ENCODE measurements at regions not wholly inside any gene's neighbourhood (a gene's known extent, or its start where the extent isn't known, plus 50 kb on each side); places are given as distances from the start of the nearest gene placed in this dataset.
"Not testable (repeated sequence)": the region's sequence is repeated elsewhere in the genome, so short reads cannot be mapped to it uniquely, and the experiment has no call there.

DNA sequence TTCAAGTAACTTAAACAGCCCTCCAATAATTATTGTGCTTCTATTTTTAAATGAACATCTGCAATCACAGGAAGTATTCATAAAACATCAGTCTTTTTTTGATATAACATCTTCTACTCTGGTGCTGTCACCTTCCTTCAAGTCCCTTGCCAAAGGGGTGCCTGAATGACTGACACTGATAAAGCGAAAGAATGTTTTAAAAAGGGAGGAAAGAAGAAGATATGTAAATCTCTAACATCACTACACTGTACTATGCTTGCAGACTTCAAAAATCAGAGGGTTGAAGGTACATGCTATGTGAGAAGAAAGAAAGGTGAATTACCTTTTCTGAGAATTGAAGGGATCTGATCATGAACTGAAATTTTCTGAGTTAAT, 253.7 kb downstream of the ZPLD1 start:
- no peak for DNase-seq

DNA sequence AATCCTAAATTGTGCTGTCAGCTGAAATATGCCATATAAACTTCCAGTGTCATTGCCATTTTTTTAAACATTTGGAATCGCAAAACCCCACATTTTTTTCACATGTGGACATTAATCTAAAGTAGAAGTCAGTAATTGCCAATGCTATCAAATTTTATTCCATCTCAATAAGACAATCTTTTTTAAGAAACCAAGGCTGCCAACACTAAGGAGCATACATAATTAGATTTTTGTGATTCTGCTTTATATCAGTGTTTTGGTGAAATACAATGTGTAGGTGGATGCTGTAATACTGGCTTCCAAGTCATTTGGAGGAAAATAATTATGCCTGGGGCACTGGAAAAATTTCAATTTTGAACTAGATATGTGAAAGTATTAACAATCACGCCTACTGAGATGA, 256.7 kb downstream of the ZPLD1 start:
- no peak for DNase-seq

DNA sequence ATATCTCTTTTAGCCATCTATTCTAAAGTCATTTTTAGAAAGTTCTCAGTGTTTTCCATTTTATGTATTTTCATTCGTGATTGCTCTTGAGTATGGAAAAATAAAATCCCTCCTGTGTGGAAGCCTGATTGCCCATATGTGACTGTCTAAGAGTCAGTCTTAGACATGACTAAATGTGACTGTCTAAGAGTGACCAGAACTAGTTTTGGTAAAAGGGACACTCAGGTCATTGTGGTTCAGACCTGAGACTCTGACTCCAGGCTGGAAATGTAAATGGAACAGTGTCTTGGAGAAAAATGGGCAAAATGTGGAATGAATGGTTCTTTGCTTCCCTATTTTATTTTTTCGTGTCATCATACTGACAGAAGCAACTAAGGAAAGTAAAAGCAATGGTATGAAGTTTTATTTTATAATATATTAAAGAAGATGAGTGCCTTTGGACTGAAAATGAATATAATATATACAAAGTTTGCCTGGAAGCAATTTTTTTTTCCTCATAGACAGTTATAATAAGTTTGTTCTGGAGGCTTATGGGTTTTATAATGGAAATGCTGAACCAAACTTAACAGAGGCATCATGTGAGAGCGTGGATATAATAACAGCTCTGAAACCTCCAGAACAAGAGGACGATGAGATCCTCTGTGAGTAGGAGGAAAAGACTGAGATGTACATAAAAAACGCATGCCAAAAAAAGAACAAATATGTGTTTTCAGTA, 264.4 kb downstream of the ZPLD1 start:
- DNase-seq, result no peak

DNA sequence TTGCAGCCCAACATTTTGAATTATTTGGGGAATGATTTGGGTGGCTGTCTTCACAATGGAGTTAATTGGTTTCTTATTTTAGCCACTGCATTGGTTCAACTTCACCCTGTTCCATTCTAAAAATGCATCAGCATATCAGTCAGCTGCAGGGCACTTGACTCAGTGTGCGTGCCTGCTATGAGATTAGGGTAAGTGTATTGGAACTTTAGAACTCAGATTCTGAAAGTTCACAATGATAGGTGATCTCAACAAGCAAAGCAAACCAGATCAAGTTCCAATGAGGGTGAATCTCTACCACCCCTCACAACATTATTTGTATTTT, 265.0 kb downstream of the ZPLD1 start:
- no peak for DNase-seq

DNA sequence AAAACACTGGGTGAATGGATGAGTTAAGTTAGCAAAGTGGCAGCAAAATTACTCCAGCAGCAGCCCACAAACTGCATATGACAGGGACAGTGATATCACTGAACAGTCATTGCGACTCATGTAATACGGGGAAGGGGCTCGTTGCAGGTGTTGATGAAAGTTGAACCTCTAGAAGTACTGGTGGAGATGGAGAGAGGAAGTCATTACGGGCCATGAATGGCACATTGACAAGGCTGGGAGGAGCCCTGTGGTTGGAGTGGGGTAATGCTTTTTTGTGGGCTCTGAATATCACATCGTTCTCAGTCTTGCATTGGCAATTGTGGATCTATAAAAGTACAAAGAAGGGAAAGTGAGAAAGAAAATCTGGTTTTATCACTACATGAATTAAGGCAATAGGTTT, 278.1 kb downstream of the ZPLD1 start:
- DNase-seq, result no peak

DNA sequence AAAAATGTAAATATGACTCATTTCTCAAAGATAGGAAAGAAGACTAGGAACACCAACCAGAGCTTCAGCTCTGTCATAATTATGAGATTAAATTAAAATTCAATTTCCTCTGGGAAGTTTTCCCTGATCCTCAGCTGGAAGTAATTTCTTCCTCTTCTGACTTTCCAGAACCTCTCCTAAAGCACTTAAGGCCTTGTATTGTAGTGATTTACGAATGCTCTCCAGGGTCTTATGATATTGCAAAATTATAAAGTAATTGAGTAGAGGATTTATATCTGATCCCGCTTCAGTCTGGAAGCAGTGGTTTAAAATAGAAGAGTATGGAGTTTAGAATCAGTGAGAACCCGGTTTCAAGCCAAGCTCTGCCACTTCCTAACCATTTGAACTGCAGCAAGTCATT, 279.8 kb downstream of the ZPLD1 start:
- DNase-seq, result no peak

DNA sequence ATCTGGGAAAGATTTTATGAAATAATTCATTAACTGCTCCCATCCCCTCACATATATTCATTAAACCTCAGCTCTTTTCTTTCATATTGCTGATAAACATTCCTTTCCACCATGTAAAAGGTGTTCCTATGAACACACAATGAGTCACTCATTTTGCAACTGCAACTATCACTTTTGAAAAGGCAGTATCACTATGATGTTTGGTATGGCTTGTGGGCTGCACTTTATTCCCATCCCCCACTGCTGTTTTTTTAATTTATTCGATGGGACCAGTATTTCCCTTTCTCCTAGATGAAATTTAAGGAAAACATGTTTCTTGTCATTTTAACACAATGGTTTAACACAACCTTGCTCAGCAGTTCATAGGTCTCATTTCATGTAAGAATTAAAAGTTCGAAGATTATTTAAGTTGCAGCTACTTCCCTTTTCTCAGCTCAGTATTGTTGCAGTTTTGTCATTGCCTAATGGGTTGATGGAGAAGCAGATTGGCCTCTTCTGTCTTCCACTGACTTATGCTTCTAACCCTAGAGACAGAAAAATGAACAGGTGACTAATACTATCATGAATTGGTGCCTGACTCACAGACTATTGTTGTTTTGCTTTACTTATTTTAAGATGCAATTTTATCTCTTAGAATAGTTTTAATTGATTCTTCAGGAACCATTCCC, 280.3 kb downstream of the ZPLD1 start:
- DNase-seq, result no peak

DNA sequence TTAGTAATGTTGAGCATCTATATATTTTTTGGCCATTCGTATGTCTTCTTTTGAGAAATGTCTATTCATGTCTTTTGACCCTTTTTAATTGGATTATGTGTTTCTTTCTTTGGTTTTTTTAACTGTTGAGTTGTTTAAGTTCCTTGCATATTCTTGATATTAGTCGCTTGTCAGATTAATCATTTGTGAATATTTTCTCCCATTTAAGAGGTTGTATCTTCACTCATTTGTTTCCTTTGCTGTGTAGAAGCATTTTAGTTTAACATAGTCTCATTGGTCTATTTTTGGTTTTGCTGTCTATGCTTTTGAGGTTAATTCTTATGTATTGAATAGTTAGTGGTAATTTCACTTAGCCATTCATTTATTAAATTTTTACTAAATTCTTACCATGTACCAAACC, 283.8 kb downstream of the ZPLD1 start:
- no peak for DNase-seq

DNA sequence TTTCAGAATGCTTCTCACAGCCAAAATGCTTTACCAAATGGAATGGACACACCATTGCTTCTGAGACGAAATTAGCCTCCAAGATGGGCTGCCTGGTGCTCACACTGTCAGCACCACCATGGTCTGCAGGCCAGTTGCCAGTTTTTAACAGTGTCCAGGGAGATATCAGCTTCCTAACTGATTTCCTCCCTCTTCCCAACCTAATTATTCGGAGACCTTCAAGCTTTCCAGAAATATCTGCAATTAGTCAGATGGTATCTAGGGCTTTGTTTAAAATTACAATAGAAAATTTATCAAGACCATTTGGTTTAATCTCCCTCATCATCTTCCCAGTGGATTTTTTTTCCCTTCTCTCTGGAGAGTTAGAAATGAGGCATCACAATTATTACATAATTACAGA, 287.5 kb downstream of the ZPLD1 start:
- DNase-seq, result no peak

DNA sequence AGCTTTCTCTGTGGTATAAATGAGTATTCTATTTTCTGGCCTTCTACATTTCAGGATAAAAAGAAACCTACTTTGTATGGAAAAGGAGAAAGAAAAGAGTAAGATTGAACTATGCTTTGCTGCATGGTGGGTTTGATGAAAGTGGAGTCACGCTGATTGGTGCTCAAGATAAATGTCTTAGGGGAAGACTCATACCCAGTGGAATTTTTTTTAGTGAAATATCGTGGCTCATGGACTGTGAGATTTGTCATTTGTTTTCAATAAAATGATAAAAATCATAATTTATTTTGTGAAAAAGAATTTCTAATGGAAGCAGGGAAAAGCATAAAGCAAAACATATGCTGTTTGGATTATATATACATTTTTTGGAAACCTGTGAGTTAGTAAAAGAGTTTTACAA, 292.5 kb downstream of the ZPLD1 start:
- no peak for DNase-seq

DNA sequence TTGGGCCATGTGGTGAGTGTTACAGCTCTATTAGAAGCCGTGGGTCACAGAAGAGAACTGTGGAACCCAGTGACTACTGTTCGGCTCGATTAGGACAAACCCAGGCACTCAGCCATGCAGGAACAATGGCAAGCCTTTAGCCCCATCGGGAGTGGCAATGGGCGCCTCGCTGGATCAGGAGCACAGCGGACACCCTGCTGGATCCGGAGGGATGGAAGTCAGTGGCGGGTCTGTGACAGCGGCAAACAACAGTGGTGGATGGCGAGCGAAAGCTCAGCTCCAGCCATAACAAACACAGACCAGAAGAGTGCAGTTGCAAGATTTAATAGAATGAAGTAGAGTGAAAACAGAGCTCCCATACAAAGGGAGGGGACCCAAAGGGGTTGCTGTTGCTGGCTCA, 297.8 kb downstream of the ZPLD1 start:
- DNase-seq, result not testable (repeated sequence)

DNA sequence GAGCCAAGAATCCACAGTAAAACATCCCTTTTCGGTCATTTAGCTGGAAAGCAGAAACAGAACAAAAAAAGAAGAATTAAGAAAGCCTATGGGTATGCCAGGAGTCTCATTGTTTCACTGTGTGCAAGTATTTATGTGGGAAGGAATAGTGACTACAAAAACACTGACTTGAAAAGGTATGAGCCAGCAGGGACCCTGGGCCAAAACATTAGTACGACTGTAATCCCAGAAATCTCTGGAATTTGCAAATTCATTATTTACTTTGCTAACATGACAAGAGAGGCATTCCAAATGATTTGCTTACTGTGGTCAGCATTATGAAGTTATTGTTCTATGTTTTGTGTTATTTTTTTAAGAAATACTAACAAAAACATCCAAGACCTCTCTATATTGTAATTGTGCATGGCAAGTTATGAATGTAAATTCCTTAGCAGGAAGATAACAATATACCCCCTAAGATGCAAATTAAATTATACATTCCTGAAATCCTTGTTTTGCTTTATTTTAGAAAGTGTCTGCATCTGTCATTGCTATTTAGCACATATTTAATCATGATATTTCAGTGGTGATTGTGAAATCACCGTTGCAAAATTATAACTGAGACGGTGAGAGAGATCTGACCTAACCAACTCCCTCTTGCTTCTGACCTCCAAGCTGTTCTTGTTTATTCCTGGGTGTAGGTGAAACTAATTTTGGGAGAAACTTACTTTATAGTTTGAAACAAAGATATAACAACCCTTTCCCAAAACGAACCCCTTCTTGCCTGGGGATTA, 299.2 kb downstream of the ZPLD1 start:
- DNase-seq, result no peak

DNA sequence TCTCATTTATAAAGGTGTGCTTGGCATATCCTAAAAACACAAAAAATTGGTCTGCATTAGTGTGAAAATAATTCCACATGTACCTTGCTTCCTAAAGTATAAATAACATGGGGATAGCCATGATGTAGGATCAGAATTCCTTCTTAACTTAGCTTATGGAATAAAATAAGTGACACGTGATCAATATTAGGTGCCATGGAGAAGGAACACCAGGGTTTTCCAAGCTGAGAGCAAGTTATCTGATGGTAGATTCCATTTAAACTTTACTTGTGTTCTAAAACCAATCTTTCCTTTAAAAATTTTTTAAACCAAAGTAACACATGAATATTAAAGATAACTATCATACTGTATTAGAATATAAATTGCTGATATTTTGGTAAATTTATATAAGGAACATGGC, 300.5 kb downstream of the ZPLD1 start:
- DNase-seq, result no peak

DNA sequence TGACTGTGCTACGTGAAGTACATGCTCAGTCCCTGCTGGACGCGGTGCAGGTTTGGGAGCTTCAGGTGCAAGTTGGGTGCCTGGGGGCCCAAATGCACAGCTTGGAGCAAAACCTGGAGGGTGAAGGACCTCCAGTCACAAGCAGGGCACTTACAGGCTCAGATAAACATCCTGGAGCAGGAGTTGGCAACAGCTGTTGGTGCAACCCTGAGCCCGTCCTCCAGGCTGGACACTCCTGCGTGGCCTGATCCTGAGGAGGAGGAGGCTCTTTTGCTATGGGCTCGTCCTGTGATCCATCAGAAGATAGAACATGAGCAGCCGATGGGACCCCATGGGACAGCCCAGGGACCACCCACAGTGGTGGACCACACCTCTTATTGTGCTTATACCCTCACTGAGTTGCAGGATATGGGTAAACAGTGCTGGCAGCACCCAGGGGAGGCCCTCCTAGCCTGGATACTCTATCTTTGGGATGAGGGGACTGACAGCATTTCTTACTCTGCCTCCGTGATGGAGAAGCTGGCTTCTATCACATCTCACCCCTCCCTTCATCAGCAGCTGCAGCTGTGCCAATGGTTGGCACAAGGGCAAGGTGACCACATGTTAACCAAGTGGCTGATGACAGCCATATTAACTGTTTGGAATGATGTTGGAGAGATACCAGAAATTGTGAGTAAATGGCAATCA, 301.6 kb downstream of the ZPLD1 start:
- no peak for DNase-seq

DNA sequence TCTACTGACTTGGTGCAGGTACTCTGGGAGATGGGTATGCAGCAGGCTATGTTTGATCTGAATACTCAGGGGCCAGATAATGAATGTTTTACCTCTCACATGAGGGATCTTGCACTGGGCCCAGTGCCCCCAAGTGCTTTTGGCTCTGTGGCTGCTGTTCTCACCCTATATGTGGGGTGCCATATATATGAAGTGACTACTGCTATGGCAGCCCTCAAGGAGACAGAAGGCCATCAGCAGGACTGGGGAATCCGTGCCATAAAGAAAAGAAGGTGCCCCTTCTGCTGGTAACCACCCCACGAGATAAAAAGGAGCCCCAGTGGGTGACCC, 302.1 kb downstream of the ZPLD1 start:
- no peak for DNase-seq

DNA sequence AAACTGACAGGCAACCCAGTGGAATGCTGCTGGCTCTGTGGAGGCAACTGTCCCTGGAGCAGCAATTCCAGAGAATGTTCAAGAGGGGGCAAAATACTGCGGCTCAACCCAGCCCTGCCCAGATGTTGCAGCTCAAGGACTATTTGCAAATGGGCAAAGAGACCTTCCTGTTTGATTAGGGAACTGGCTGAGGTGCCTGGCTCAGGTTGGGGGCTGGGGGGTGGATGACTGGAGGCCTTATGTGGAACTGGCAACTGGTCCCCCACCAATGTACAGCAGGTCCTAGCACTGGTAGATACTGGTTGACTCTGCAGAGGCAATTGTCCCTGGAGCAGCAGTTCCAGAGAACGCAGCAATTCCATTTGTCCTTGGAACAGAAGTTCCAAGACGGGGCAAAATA, 302.5 kb downstream of the ZPLD1 start:
- DNase-seq, result no peak

DNA sequence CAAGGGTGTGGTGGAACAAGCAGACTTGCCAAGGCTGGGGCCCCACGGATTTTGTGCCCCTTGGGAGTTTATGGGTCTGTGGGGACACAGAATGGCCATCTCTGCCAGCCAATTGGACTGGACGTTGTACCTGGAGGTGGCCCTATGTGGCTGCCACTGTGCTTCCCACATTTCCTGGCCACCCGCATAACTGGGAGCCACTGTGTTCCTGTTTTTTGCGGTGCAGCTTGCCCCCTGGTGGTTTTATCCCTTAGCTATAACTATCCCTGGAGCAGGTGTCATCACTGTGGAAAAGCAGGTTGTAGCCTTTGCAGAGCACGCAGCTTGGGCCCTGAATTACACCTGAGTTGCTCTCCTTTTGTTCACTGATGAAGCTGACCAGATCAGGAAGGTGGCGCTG, 306.3 kb downstream of the ZPLD1 start:
- no peak for DNase-seq

DNA sequence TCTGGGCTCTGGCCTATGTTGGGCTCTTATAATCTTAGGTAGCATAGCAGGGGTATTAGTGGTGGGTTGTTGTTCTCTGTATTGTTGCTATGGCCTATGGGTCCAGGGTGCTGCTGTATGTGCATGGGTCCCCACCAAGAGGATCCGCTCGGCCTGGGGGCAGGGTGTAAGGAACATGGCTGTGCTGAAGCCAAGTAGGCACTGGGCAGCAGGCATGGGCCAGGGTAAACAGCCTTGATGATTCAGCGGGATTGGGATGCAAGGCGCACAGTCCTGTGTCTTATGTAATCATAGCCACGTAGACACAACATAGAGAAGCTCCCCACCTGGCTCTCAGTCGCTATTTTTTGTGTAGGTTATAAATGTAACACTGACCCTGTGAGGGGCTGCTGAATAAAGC, 306.9 kb downstream of the ZPLD1 start:
- DNase-seq, result no peak

DNA sequence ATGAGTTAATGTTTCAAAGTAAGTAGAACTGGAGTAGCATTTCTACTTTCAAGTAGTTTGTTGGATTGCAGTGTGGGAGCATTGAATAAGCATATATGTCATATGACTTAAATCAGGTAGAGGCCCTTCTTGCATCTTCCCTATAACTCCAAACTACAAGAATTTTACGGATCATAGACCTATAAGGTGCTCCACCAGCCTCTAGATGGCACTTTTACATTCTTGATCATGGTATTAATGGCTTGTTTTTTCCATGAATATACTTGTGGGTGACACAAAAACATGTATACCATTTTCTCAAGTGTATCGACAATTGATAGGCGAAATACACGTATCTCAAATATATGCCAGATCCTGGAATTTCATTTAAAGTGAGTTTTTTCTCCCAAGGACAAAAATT, 311.1 kb downstream of the ZPLD1 start:
- no peak for DNase-seq

DNA sequence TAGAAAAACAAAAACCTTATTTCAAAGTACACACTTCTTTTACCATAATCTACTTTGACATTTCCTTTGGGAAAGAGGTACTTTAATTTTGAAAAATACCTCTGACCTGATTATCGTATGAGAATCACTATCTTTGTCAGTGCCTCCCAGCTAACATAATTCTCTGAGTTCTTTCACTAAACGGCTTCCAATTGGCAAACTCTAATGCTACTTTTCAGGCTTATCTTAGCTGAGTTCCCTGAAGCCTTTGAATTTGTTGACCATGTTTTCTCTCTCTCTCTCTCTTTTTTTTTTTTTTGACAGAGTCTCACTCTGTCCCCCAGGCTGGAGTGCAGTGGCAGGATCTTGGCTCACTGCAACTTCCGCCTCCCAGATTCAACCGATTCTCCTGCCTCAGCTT, 312.8 kb downstream of the ZPLD1 start:
- no peak for DNase-seq

DNA sequence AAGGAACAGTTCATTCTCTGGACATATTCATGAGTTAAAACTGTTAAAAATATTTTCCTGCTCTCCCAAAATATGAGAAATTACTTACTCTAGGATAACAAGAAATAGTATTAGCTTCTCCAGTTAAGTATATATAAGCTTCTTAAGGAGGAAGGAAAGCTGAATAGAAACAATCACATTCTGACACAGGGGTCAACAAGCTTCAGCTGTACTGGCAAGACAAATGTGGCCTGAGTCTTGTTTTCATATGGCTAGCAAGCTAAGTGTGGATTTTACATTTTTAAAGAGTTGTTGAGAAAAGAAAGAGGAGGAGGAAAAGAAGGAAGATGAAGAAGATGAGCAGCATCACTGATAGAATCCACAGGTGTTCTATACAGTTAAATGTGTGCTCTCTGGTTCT, 313.8 kb downstream of the ZPLD1 start:
- no peak for DNase-seq

DNA sequence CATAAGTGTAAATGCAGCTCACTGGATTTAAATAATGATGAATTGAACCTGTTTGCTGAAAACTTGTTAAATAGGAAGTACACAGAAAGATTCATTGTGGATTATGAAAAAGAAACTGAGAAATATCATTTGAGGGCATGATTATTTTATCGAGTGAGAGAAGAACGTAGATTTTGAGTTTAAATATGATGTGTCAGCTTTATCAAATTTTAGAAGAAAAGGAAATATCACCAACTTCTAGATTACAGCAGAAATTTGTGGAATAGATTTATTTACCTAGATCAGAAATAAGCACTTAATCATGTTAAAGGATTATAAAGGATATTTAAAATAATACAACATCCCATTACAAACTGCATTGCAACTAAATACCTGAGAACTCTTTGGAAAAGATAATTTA, 315.5 kb downstream of the ZPLD1 start:
- DNase-seq, result no peak

DNA sequence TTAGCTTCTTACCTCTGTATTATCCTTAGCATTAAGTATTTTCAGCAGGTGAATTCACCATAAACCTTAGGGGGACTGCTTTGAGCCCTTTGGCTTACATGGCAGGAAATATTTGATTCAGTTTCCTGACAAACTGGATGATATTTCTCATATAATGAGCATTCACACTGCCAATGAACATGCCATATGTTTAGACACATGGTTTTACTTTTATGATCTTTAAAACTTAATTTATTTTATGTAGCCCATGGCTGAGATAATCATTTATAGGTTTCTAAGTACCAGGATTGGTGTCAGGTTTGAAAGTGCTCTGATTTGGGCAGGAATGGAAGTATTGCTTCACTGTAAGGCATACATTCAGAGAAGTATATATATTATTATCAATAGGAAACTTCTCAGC, 319.1 kb downstream of the ZPLD1 start:
- DNase-seq, result no peak

DNA sequence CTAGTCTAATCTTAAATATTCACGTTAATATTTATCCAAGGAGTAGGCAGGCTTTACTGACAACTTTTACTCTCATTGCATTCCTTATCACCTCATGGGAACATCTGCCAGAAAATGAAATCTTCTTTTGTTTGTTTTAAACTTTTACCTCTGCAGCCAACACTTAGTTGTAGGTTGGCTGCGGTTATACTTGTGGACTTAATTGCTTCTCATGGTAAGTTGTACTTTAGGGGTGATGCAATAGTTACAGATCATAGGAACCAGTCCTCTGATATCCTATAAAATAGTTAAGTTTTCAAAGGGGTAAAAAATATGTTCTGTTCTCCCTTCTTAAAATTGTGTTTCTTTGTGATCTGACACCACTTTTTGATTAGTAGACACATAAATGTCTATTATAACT, 321.9 kb downstream of the ZPLD1 start:
- no peak for DNase-seq
